GM21367 (cell line): ENCODE measurements at regions not wholly inside any gene's neighbourhood (a gene's known extent, or its start where the extent isn't known, plus 50 kb on each side); places are given as distances from the start of the nearest gene placed in this dataset.

Experiments used
- ATAC-seq: cut with Tn5 transposase; IDR thresholded peaks from one replicate; pipeline ENCODE4 v1.9.1; 2021; ENCODE audit not compliant: unreplicated experiment

GRCh38 chr16:65219786-65220185 lies 97.9 kb upstream of the CDH11 start:
- ATAC-seq, result no peak

- ATAC-seq, result no peak
Observed at GRCh38 chr16:65218348-65218747, 96.5 kb upstream of the CDH11 start.

GRCh38 chr16:65213866-65214595 lies 92.2 kb upstream of the CDH11 start:
- no peak for ATAC-seq

- ATAC-seq, result no peak
Observed at GRCh38 chr16:65212791-65213190, 90.9 kb upstream of the CDH11 start.

GRCh38 chr16:65212240-65212639 lies 90.4 kb upstream of the CDH11 start:
- no peak for ATAC-seq

- no peak for ATAC-seq
Observed at GRCh38 chr16:65202461-65202860, 80.6 kb upstream of the CDH11 start.

- ATAC-seq, result no peak
Observed at GRCh38 chr16:65201511-65201910, 79.6 kb upstream of the CDH11 start.

GRCh38 chr16:65200857-65201256 lies 79.0 kb upstream of the CDH11 start:
- no peak for ATAC-seq

GRCh38 chr16:65200156-65200773 lies 78.4 kb upstream of the CDH11 start:
- no peak for ATAC-seq

GRCh38 chr16:65196420-65197075 lies 74.7 kb upstream of the CDH11 start:
- no peak for ATAC-seq

GRCh38 chr16:65195998-65196397 lies 74.1 kb upstream of the CDH11 start:
- no peak for ATAC-seq

GRCh38 chr16:65185241-65185778 lies 63.4 kb upstream of the CDH11 start:
- no peak for ATAC-seq

GRCh38 chr16:65181071-65181561 lies 59.3 kb upstream of the CDH11 start:
- no peak for ATAC-seq

GRCh38 chr16:65178151-65178550 lies 56.3 kb upstream of the CDH11 start:
- ATAC-seq, result no peak

GRCh38 chr16:65176603-65177002 lies 54.7 kb upstream of the CDH11 start:
- no peak for ATAC-seq

GRCh38 chr16:65172356-65172755 lies 50.5 kb upstream of the CDH11 start:
- no peak for ATAC-seq
